Spleen (tissue), 11 donors: ENCODE measurements at regions not wholly inside any gene's neighbourhood (a gene's known extent, or its start where the extent isn't known, plus 50 kb on each side); places are given as distances from the start of the nearest gene placed in this dataset.
"Not testable (repeated sequence)": the region's sequence is repeated elsewhere in the genome, so short reads cannot be mapped to it uniquely, and the experiment has no call there.

Experiments used
- DNase-seq: peaks from one replicate; pipeline ENCODE4 v3.0.0-alpha.2; 2020
- H3K27ac ChIP-seq, 8 donors: fragments of 200-600 bp; sonication (generic) in 7 of 8; 1 replicate in 4 of 8; 2 replicates in 4 of 8; pipeline versions ENCODE4 v1.5.0 to v1.8.0; 2016 to 2021; ENCODE audit warnings: inconsistent platforms in 4 of 8, mild to moderate bottlenecking in 4 of 8, moderate library complexity in 1 of 8
- H3K27me3 ChIP-seq, 7 donors: fragments of 200-600 bp; sonication (generic) in 6 of 7; replicated peaks in 1 of 7; 1 replicate in 4 of 7; 2 replicates in 3 of 7; pipeline versions ENCODE4 v1.5.0 to v1.8.0; 2016 to 2021; ENCODE audit warnings: inconsistent platforms in 3 of 7, mild to moderate bottlenecking in 1 of 7
- H3K36me3 ChIP-seq, 6 donors: fragments of 200-600 bp; sonication (generic) in 5 of 6; 1 replicate in 4 of 6; 2 replicates in 2 of 6; pipeline versions ENCODE4 v1.5.0 to v1.8.0; 2016 to 2021; ENCODE audit warnings: inconsistent platforms in 2 of 6
- H3K4me1 ChIP-seq, 6 donors: fragments of 200-600 bp; sonication (generic) in 5 of 6; 1 replicate in 3 of 6; 2 replicates in 3 of 6; pipeline versions ENCODE4 v1.5.0 to v1.8.0; 2016 to 2021; ENCODE audit warnings: inconsistent platforms in 3 of 6
- H3K4me3 ChIP-seq, 8 donors: fragments of 200-600 bp; sonication (generic) in 7 of 8; 1 replicate in 4 of 8; 2 replicates in 4 of 8; pipeline versions ENCODE4 v1.5.0 to v1.8.0; 2016 to 2021; ENCODE audit warnings: inconsistent platforms in 4 of 8, mild to moderate bottlenecking in 4 of 8, moderate library complexity in 2 of 8
- H3K9me3 ChIP-seq, 8 donors: fragments of 200-600 bp; sonication (generic) in 7 of 8; 1 replicate in 4 of 8; 2 replicates in 4 of 8; pipeline versions ENCODE4 v1.5.0 to v1.8.0; 2016 to 2021; ENCODE audit warnings: inconsistent platforms in 4 of 8
- POLR2A ChIP-seq, 3 donors: fragments of 450-650 bp; IDR thresholded peaks; one replicate each; pipeline ENCODE4 v1.5.1; 2017; ENCODE audit warnings: antibody characterized with exemption in 3 of 3, mild to moderate bottlenecking in 1 of 3
- POLR2AphosphoS5 ChIP-seq, 3 donors: sonication (generic); formaldehyde crosslinking; IDR thresholded peaks; one replicate each; pipeline ENCODE4 v1.5.1; 2017; ENCODE audit warnings: antibody characterized with exemption in 3 of 3
- WGBS, 5 donors: extraction: QIAGEN DNeasy Blood & Tissue Kit in 3 of 5; methylation state at CpG; one replicate each; pipeline versions ENCODE4 v1.1.5 to v1.1.7; 2013 to 2018; 5-methylcytosine and 5-hydroxymethylcytosine counted together
- intact Hi-C: fragments of 100-400 bp; cut with DNase I; formaldehyde crosslinking; loops from one replicate; pipeline ENCODE4 v1.15.0; 2023; ENCODE audit warnings: low total_unique reads
- TF ChIP-seq, protein P1 (sequence below), 11 experiments: fragments of 200-600 bp in 7 of 11; fragments of 450-650 bp in 4 of 11; sonication (generic) in 4 of 11; IDR thresholded peaks in 8 of 11; conservative IDR thresholded peaks in 3 of 11; 1 replicate in 7 of 11; 2 replicates in 4 of 11; pipeline versions ENCODE4 v1.4.0 to v1.8.0; 2016 to 2021; ENCODE audit warnings: antibody characterized with exemption in 11 of 11, inconsistent platforms in 4 of 11, mild to moderate bottlenecking in 1 of 11
- donor health status: healthy with polysubstance abuse.
- donor health status: DM: no; HTN: no; CAD: no; lungs with moderate emphysema.
- donor health status: DM: no; HTN: no; CAD: no.
- donor health status: Bipolar disorder and iron deficiency.
- donor health status: healthy.
- donor health status: DM: no; HTN: no; CAD: no.
- donor health status: DM: yes; HTN: yes; CAD: no.

DNA sequence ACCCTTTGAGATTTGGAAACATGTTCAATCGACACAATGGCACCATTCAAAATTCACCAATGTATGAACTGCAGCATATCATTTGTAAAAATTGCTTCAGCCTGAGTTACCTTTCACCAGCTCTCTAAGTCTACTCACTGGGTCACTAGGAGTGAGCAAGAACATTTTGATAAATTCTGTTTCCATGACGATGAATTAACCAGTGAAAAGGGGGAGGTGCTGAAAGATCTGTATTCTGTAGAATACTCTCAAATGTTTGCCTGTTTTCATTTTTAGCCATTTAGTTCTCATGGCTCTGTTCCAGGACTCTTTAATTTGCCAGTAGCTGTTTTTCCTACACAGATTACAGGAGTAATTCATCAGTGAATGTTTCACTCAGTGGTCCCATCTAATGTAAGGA is 883.4 kb downstream of the DIAPH3 start:
- Histone ChIP-seq H3K4me3 (no peak overlapping the region), H3K36me3 (no peaks in the 10 kb centered on the region), H3K4me1 (no peaks in the 10 kb centered on the region), H3K9me3 (no peaks in the 10 kb centered on the region), H3K27me3 (no peaks in the 10 kb centered on the region), H3K27ac (no peak overlapping the region)
- WGBS, 5 donors, result 80 to 86% (median 81%) methylated on average over 2 of the region's 2 CpGs
- intact Hi-C loops, result no loop called here
- no peak for DNase-seq
- TF ChIP-seq POLR2AphosphoS5 (IDR thresholded peaks at IDR 0.05), result no peak
- TF ChIP-seq, protein P1, sequence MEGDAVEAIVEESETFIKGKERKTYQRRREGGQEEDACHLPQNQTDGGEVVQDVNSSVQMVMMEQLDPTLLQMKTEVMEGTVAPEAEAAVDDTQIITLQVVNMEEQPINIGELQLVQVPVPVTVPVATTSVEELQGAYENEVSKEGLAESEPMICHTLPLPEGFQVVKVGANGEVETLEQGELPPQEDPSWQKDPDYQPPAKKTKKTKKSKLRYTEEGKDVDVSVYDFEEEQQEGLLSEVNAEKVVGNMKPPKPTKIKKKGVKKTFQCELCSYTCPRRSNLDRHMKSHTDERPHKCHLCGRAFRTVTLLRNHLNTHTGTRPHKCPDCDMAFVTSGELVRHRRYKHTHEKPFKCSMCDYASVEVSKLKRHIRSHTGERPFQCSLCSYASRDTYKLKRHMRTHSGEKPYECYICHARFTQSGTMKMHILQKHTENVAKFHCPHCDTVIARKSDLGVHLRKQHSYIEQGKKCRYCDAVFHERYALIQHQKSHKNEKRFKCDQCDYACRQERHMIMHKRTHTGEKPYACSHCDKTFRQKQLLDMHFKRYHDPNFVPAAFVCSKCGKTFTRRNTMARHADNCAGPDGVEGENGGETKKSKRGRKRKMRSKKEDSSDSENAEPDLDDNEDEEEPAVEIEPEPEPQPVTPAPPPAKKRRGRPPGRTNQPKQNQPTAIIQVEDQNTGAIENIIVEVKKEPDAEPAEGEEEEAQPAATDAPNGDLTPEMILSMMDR (IDR thresholded peaks at IDR 0.05 in 8 of 11, conservative IDR thresholded peaks at IDR 0.05 in 3 of 11), result no peak
- TF ChIP-seq POLR2A (IDR thresholded peaks at IDR 0.05), result no peak

DNA sequence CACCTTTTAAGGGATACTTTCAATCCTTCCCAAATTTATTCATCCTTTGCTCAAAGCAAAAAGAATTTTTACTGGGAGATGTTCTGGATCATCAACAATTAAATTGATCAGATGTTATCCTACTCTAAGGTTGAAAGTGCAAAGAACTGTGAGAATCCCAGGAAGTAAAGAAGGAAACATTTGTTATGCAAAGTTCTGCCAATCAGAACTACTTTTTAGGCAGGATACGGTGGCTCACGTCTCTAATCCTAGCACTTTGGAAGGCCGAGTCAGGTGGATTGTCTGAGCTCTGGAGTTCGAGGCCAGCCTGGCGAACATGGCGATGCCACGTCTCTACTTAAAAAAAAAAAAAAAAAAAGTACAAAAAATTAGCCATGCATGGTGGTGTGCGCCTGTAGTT is 882.3 kb downstream of the DIAPH3 start:
- Histone ChIP-seq H3K4me3 (no peak overlapping the region), H3K4me1 (no peaks in the 10 kb centered on the region), H3K27me3 (no peaks in the 10 kb centered on the region), H3K27ac (no peak overlapping the region), H3K36me3 (no peaks in the 10 kb centered on the region), H3K9me3 (no peaks in the 10 kb centered on the region)
- DNase-seq, result no peak
- TF ChIP-seq, protein P1 (IDR thresholded peaks at IDR 0.05 in 8 of 11, conservative IDR thresholded peaks at IDR 0.05 in 3 of 11), result no peak
- TF ChIP-seq POLR2AphosphoS5 (IDR thresholded peaks at IDR 0.05), result no peak
- TF ChIP-seq POLR2A (IDR thresholded peaks at IDR 0.05), result no peak
- intact Hi-C loops, result no loop called here
- WGBS, 5 donors, result 90 to 99% (median 93%) methylated on average over 8 of the region's 8 CpGs

GRCh38 chr13:59292240-59292639 is 871.5 kb downstream of the DIAPH3 start:
- H3K4me3 ChIP-seq, H3K4me1 ChIP-seq, H3K27ac ChIP-seq, intact Hi-C loops, H3K36me3 ChIP-seq, H3K27me3 ChIP-seq, DNase-seq: not testable (repeated sequence)
- 82 to 90% (median 88%) methylated on average over 4 to 5 of the region's 5 CpGs for WGBS, 5 donors
- H3K9me3 ChIP-seq, result peaks cover 0 to 23% (median 6%) of the 10 kb centered on the region in 8 donors

GRCh38 chr13:59299584-59299983 is 864.1 kb downstream of the DIAPH3 start:
- intact Hi-C loops, result no loop called here
- no peaks in the 10 kb centered on the region for H3K36me3 ChIP-seq
- WGBS, 5 donors, result 85 to 92% (median 90%) methylated on average over 1 of the region's 1 CpG
- H3K4me1 ChIP-seq, result no peaks in the 10 kb centered on the region
- H3K9me3 ChIP-seq, result peaks cover 0 to 22% (median 7%) of the 10 kb centered on the region in 8 donors
- no peak overlapping the region for H3K4me3 ChIP-seq
- no peak for DNase-seq
- no peak for TF ChIP-seq POLR2AphosphoS5 (IDR thresholded peaks at IDR 0.05)
- TF ChIP-seq, protein P1 (IDR thresholded peaks at IDR 0.05 in 8 of 11, conservative IDR thresholded peaks at IDR 0.05 in 3 of 11), result no peak
- no peak for TF ChIP-seq POLR2A (IDR thresholded peaks at IDR 0.05)
- H3K27ac ChIP-seq, result no peak overlapping the region
- no peaks in the 10 kb centered on the region for H3K27me3 ChIP-seq
